Suprapubic skin (tissue), 4 donors: ENCODE measurements at regions not wholly inside any gene's neighbourhood (a gene's known extent, or its start where the extent isn't known, plus 50 kb on each side); places are given as distances from the start of the nearest gene placed in this dataset.

Source experiments
- DNase-seq, 2 donors: peaks; one replicate each; pipeline ENCODE4 v3.0.0-alpha.2; 2019; ENCODE audit warnings: low spot score in 2 of 2
- H3K27ac ChIP-seq: fragments of 200-600 bp; sonication (generic); one replicate; pipeline ENCODE4 v1.5.1; 2019
- H3K27me3 ChIP-seq: fragments of 200-600 bp; sonication (generic); one replicate; pipeline ENCODE4 v1.5.1; 2019
- H3K36me3 ChIP-seq: fragments of 200-600 bp; sonication (generic); one replicate; pipeline ENCODE4 v1.5.1; 2019
- H3K4me1 ChIP-seq: fragments of 200-600 bp; sonication (generic); one replicate; pipeline ENCODE4 v1.5.1; 2019
- H3K4me3 ChIP-seq: fragments of 200-600 bp; sonication (generic); one replicate; pipeline ENCODE4 v1.5.1; 2019; ENCODE audit warnings: mild to moderate bottlenecking
- H3K9me3 ChIP-seq: fragments of 200-600 bp; sonication (generic); one replicate; pipeline ENCODE4 v1.5.1; 2019
- CTCF ChIP-seq, 2 donors: fragments of 200-600 bp in 1 of 2; fragments of 450-650 bp in 1 of 2; sonication (generic) in 1 of 2; IDR thresholded peaks; one replicate each; pipeline ENCODE4 v1.5.1; 2016 to 2019; ENCODE audit warnings: antibody characterized with exemption in 2 of 2, mild to moderate bottlenecking in 1 of 2, moderate library complexity in 1 of 2
- EP300 ChIP-seq: sonication (generic); formaldehyde crosslinking; IDR thresholded peaks from one replicate; pipeline ENCODE4 v1.6.1; 2017; ENCODE audit warnings: antibody characterized with exemption
- POLR2A ChIP-seq, 2 donors: fragments of 450-650 bp; IDR thresholded peaks; one replicate each; pipeline ENCODE4 v1.6.1; 2017; ENCODE audit warnings: antibody characterized with exemption in 2 of 2, mild to moderate bottlenecking in 2 of 2, moderate library complexity in 2 of 2
- POLR2AphosphoS5 ChIP-seq, 3 donors: sonication (generic); formaldehyde crosslinking; IDR thresholded peaks; one replicate each; pipeline ENCODE4 v1.6.1; 2017; ENCODE audit warnings: antibody characterized with exemption in 3 of 3
- WGBS: methylation state at CpG from one replicate; pipeline ENCODE4 v1.1.5; 2018; 5-methylcytosine and 5-hydroxymethylcytosine counted together

GRCh38 chr16:16910666-16911065 is 531.7 kb downstream of the NPIPA7 start:
- Histone ChIP-seq H3K4me3 (no peak overlapping the region), H3K9me3 (no peaks in the 10 kb centered on the region), H3K4me1 (no peaks in the 10 kb centered on the region), H3K36me3 (no peaks in the 10 kb centered on the region), H3K27ac (no peak overlapping the region), H3K27me3 (peaks cover 4% of the 10 kb centered on the region)
- WGBS = 84% methylated on average over 1 of the region's 1 CpG
- DNase-seq = no peak
- no peak for TF ChIP-seq EP300
- TF ChIP-seq POLR2A (IDR thresholded peaks at IDR 0.05) = no peak
- TF ChIP-seq CTCF (IDR thresholded peaks at IDR 0.05) = no peak
- TF ChIP-seq POLR2AphosphoS5 (IDR thresholded peaks at IDR 0.05) = no peak

GRCh38 chr16:16915771-16916170 is 536.8 kb downstream of the NPIPA7 start:
- no peak for TF ChIP-seq CTCF (IDR thresholded peaks at IDR 0.05)
- TF ChIP-seq POLR2AphosphoS5 (IDR thresholded peaks at IDR 0.05) = no peak
- TF ChIP-seq EP300 = no peak
- TF ChIP-seq POLR2A (IDR thresholded peaks at IDR 0.05) = no peak
- H3K27me3 ChIP-seq = peaks cover 18% of the 10 kb centered on the region
- no peak for DNase-seq
- H3K27ac ChIP-seq = no peak overlapping the region
- WGBS = 84% methylated on average over 3 of the region's 3 CpGs
- H3K9me3 ChIP-seq = no peaks in the 10 kb centered on the region
- no peak overlapping the region for H3K4me3 ChIP-seq
- H3K36me3 ChIP-seq = no peaks in the 10 kb centered on the region
- no peaks in the 10 kb centered on the region for H3K4me1 ChIP-seq

- H3K9me3 ChIP-seq = no peaks in the 10 kb centered on the region
- no peaks in the 10 kb centered on the region for H3K4me1 ChIP-seq
- peaks cover 18% of the 10 kb centered on the region for H3K27me3 ChIP-seq
- 28% methylated on average over 10 of the region's 10 CpGs for WGBS
- TF ChIP-seq POLR2A (IDR thresholded peaks at IDR 0.05) = no peak
- no peak for TF ChIP-seq POLR2AphosphoS5 (IDR thresholded peaks at IDR 0.05)
- no peak for TF ChIP-seq CTCF (IDR thresholded peaks at IDR 0.05)
- no peak for TF ChIP-seq EP300
- H3K4me3 ChIP-seq = no peak overlapping the region
- no peak for DNase-seq
- H3K27ac ChIP-seq = no peak overlapping the region
- H3K36me3 ChIP-seq = no peaks in the 10 kb centered on the region
Observed at GRCh38 chr16:16917191-16917785, 538.3 kb downstream of the NPIPA7 start.

- H3K4me1 ChIP-seq = no peaks in the 10 kb centered on the region
- H3K36me3 ChIP-seq = no peaks in the 10 kb centered on the region
- no peak for DNase-seq
- peaks cover 14% of the 10 kb centered on the region for H3K27me3 ChIP-seq
- H3K27ac ChIP-seq = no peak overlapping the region
- no peak for TF ChIP-seq POLR2AphosphoS5 (IDR thresholded peaks at IDR 0.05)
- no peak for TF ChIP-seq CTCF (IDR thresholded peaks at IDR 0.05)
- H3K4me3 ChIP-seq = no peak overlapping the region
- no peaks in the 10 kb centered on the region for H3K9me3 ChIP-seq
Observed at GRCh38 chr16:16923479-16923878, 544.5 kb downstream of the NPIPA7 start.

- Histone ChIP-seq H3K27me3 (peaks cover 6% of the 10 kb centered on the region), H3K36me3 (no peaks in the 10 kb centered on the region), H3K4me3 (no peak overlapping the region), H3K27ac (no peak overlapping the region), H3K9me3 (no peaks in the 10 kb centered on the region), H3K4me1 (no peaks in the 10 kb centered on the region)
- TF ChIP-seq POLR2A (IDR thresholded peaks at IDR 0.05) (no peak), EP300 (no peak), CTCF (IDR thresholded peaks at IDR 0.05) (no peak), POLR2AphosphoS5 (IDR thresholded peaks at IDR 0.05) (no peak)
- DNase-seq = no peak
- 53% methylated on average over 4 of the region's 4 CpGs for WGBS
Observed at GRCh38 chr16:16924613-16925012, 545.7 kb downstream of the NPIPA7 start.
